ENCODE measurements at regions not wholly inside any gene's neighbourhood (a gene's known extent, or its start where the extent isn't known, plus 50 kb on each side); places are given as distances from the start of the nearest gene placed in this dataset.

DNA sequence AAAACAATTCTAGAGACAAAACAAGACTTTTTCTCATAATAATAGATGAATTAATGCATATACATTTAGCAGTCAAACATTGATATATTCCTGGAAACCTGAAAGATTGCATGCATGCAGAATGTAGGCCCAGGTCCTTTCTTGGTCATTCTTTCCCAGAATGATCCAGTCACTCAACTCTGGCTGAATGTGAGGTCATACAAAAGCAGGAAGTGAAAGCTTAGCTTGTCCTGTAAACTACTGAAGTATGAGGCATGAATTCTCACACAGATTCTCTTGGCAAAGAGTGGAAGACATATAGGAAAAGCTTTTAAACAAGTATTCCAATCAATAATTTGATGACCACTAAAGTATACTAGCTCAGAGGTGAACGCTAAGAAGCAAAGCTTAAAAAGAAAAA is 253.9 kb downstream of the PPP1R3A start:
- Histone ChIP-seq H3K36me3 (no peaks in the 10 kb centered on the region), H3K4me3 (no peak overlapping the region), H3K9me3 (no peaks in the 10 kb centered on the region), H3K27ac (no peak overlapping the region), H3K4me1 (replicated peaks) (no peaks in the 10 kb centered on the region), H3K27me3 (replicated peaks; ENCODE audit: insufficient read depth) (no peaks in the 10 kb centered on the region)
- intact Hi-C loops (cut with DNase I): no loop called here
- 86% methylated on average over 1 of the region's 1 CpG for WGBS
- TF ChIP-seq POLR2A (IDR thresholded peaks at IDR 0.05) (no peak), POLR2AphosphoS5 (IDR thresholded peaks at IDR 0.05) (no peak)
- TF ChIP-seq, protein P1, sequence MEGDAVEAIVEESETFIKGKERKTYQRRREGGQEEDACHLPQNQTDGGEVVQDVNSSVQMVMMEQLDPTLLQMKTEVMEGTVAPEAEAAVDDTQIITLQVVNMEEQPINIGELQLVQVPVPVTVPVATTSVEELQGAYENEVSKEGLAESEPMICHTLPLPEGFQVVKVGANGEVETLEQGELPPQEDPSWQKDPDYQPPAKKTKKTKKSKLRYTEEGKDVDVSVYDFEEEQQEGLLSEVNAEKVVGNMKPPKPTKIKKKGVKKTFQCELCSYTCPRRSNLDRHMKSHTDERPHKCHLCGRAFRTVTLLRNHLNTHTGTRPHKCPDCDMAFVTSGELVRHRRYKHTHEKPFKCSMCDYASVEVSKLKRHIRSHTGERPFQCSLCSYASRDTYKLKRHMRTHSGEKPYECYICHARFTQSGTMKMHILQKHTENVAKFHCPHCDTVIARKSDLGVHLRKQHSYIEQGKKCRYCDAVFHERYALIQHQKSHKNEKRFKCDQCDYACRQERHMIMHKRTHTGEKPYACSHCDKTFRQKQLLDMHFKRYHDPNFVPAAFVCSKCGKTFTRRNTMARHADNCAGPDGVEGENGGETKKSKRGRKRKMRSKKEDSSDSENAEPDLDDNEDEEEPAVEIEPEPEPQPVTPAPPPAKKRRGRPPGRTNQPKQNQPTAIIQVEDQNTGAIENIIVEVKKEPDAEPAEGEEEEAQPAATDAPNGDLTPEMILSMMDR (IDR thresholded peaks at IDR 0.05): no peak
- DNase-seq (ENCODE audit: low spot score): no peak

DNA sequence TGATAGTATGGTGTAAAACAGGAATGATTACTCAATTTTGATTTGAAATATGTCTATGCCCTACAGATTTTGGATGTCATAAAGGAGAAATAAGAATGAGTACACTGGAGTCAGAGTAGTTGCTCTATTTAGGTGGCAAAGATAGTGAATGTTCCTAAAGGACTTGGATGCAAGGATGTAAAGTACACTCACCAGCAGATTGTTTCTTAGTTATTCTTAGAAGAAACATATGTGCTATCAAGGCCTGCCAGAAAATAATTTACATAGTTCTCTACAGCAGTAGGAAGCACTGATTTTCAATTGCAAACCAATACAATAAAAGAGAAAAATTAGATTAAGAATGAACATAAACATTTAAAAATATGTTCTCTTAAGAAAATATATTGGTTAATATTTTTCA is 259.4 kb downstream of the PPP1R3A start:
- DNase-seq (ENCODE audit: low spot score): no peak
- H3K9me3 ChIP-seq: no peaks in the 10 kb centered on the region
- intact Hi-C loops (cut with DNase I): no loop called here
- no peaks in the 10 kb centered on the region for H3K27me3 ChIP-seq (replicated peaks; ENCODE audit: insufficient read depth)
- no peak overlapping the region for H3K4me3 ChIP-seq
- H3K4me1 ChIP-seq (replicated peaks): no peaks in the 10 kb centered on the region
- H3K27ac ChIP-seq: no peak overlapping the region
- TF ChIP-seq POLR2A (IDR thresholded peaks at IDR 0.05): no peak
- TF ChIP-seq, protein P1 (IDR thresholded peaks at IDR 0.05): no peak
- no peak for TF ChIP-seq POLR2AphosphoS5 (IDR thresholded peaks at IDR 0.05)
- no peaks in the 10 kb centered on the region for H3K36me3 ChIP-seq

DNA sequence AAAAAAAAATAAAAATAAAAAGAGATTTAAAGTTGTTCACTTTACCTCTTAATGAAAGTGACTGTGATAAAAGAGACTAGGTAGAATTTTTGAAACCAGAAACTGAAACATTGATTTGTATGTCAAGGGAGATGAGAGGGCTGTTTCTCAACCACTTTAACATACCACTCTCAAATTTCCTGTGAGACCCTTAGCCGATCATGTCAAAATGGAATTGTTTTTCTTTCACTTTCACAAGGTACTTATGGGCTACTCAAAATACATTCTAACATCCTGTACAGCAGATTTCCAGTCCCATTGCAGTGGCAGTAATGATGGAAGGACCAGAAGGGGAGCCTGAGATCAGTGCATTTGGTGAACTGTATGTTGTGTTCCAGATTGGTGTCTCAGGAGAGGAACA is 261.2 kb downstream of the PPP1R3A start:
- no peaks in the 10 kb centered on the region for H3K27me3 ChIP-seq (replicated peaks; ENCODE audit: insufficient read depth)

DNA sequence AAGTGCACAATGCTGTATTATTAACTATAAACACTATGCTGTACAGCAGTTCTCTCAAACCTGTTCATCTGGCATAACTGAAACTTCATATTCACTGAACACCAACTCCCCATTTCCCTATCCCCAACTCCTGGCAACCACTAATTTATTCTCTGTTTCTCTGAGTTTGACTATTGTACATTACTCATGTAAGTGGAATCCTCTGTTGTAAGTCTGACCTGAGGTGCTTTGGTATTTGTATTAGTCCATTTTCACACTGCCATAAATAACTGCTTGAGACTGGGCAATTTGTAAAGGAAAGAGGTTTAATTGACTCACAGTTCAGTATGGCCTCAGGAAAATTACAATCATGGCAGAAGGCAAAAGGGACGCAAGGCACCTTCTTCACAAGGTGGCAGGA is 266.3 kb downstream of the PPP1R3A start:
- WGBS: 86% methylated on average over 1 of the region's 1 CpG
- TF ChIP-seq POLR2A (IDR thresholded peaks at IDR 0.05) (no peak), POLR2AphosphoS5 (IDR thresholded peaks at IDR 0.05) (no peak)
- TF ChIP-seq, protein P1 (IDR thresholded peaks at IDR 0.05): no peak

More for the DNA sequence above, 261.2 kb downstream of the PPP1R3A start:
- Histone ChIP-seq H3K4me3 (no peak overlapping the region), H3K4me1 (replicated peaks) (no peaks in the 10 kb centered on the region), H3K36me3 (no peaks in the 10 kb centered on the region), H3K9me3 (no peaks in the 10 kb centered on the region), H3K27ac (no peak overlapping the region)
- DNase-seq (ENCODE audit: low spot score): no peak
- WGBS: 28% methylated on average over 1 of the region's 1 CpG
- TF ChIP-seq, protein P1 (IDR thresholded peaks at IDR 0.05): no peak
- TF ChIP-seq POLR2A (IDR thresholded peaks at IDR 0.05) (no peak), POLR2AphosphoS5 (IDR thresholded peaks at IDR 0.05) (no peak)
- intact Hi-C loops (cut with DNase I): no loop called here

DNA sequence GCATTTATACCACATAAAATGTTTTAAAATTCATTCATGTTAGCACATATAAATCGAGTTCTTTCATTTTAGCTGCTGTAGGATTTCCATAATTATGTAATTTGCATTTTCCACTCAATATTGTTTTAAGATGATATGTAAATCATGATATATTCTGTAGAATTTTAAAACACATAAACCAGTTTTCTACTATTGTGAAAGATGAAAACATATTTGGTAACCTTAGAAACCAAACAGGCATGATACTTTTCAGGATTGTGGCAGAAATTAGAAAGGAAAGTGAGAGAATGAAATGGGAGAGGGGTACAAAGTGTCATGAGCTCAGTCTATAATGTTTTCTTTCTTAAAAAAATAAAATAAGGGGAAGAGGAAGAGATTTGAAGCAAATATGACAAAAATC is 269.3 kb downstream of the PPP1R3A start:
- intact Hi-C loops (cut with DNase I): no loop called here
- Histone ChIP-seq H3K9me3 (no peaks in the 10 kb centered on the region), H3K4me1 (replicated peaks) (no peaks in the 10 kb centered on the region), H3K4me3 (no peak overlapping the region), H3K36me3 (no peaks in the 10 kb centered on the region), H3K27me3 (replicated peaks; ENCODE audit: insufficient read depth) (no peaks in the 10 kb centered on the region), H3K27ac (no peak overlapping the region)
- no peak for DNase-seq (ENCODE audit: low spot score)
- TF ChIP-seq POLR2AphosphoS5 (IDR thresholded peaks at IDR 0.05) (no peak), POLR2A (IDR thresholded peaks at IDR 0.05) (no peak)
- TF ChIP-seq, protein P1 (IDR thresholded peaks at IDR 0.05): no peak
- WGBS: 82% methylated on average over 1 of the region's 1 CpG

More for the DNA sequence above, 266.3 kb downstream of the PPP1R3A start:
- H3K27ac ChIP-seq: no peak overlapping the region
- no peak overlapping the region for H3K4me3 ChIP-seq
- no peaks in the 10 kb centered on the region for H3K27me3 ChIP-seq (replicated peaks; ENCODE audit: insufficient read depth)
- no peaks in the 10 kb centered on the region for H3K4me1 ChIP-seq (replicated peaks)
- intact Hi-C loops (cut with DNase I): no loop called here
- no peaks in the 10 kb centered on the region for H3K9me3 ChIP-seq
- no peak for DNase-seq (ENCODE audit: low spot score)
- H3K36me3 ChIP-seq: no peaks in the 10 kb centered on the region
